AG04449 (cell line): ENCODE measurements at regions not wholly inside any gene's neighbourhood (a gene's known extent, or its start where the extent isn't known, plus 50 kb on each side); places are given as distances from the start of the nearest gene placed in this dataset.
"Not testable (repeated sequence)": the region's sequence is repeated elsewhere in the genome, so short reads cannot be mapped to it uniquely, and the experiment has no call there.

Experiments used
- CTCF ChIA-PET: fragments of 350-600 bp; formaldehyde crosslinking; extraction: SDS; loops from one replicate; lab custom pipeline; 2021; ENCODE audit warnings: antibody characterized with exemption; lab: Yijun Ruan, JAX
- POLR2A ChIA-PET: fragments of 400-600, 350-600 bp; formaldehyde crosslinking; extraction: SDS; loops from one replicate; lab custom pipeline; 2020; ENCODE audit warnings: antibody characterized with exemption, inconsistent platforms; lab: Yijun Ruan, JAX
- DNase-seq: peaks from one replicate; pipeline ENCODE4 v3.0.0-alpha.2; 2010; ENCODE audit warnings: low read depth, low spot score
- H3K4me3 ChIP-seq: 2 replicates; pipeline ENCODE4 v1.5.1; 2011; ENCODE audit warnings: low read depth, mild to moderate bottlenecking, control low read depth, low read length
- TF ChIP-seq, protein P1 (sequence below): IDR thresholded peaks from one replicate; pipeline ENCODE4 v1.5.1; 2011; ENCODE audit warnings: mild to moderate bottlenecking, moderate library complexity, low read length, control low read depth, inconsistent platforms; ENCODE audit not compliant: insufficient read depth; ENCODE audit errors: missing control alignments

DNA sequence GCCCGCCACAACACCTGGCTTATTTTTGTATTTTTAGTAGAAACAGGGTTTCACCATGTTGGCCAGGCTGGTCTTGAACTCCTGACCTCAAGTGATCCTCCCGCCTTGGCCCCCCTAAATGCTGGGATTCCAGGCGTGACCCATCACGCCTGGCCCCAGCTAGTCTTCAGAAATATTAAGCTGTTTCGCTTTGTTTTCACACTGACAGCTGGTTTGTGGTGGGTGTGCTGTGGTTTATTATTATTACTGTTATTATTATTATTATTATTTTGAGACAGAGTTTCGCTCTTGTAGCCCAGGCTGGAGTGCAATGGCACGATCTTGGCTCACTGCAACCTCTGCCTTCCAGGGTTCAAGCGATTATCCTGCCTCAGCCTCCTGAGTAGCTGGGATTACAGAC, 101.6 kb upstream of the CCZ1B start:
- H3K4me3 ChIP-seq, POLR2A ChIA-PET, DNase-seq, CTCF ChIA-PET: not testable (repeated sequence)

DNA sequence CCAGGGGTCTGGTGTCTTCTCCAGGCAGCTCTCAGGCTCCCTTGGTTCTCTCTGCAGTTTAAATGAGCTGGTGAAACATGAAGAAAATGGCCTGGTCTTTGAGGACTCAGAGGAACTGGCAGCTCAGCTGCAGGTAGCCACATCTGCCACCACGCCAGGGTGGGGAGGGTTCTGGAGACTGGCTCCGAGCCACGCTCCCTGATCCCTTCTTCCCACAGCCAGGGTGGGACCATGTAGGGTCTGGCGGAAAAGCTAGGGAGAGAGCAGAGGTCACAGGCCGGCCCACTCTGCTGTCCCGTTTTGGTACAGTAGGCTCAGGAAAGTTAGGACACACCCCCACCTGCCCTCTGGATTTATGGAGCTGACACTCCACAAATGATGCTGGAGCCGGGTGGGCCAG, 103.5 kb upstream of the CCZ1B start:
- H3K4me3 ChIP-seq, POLR2A ChIA-PET, DNase-seq: not testable (repeated sequence)
- CTCF ChIA-PET, result interaction anchor here (1.0 kb wide), 1 partner anchor 13 kb away, joined by 3 read pairs; no protein-coding TSS in a partner anchor

DNA sequence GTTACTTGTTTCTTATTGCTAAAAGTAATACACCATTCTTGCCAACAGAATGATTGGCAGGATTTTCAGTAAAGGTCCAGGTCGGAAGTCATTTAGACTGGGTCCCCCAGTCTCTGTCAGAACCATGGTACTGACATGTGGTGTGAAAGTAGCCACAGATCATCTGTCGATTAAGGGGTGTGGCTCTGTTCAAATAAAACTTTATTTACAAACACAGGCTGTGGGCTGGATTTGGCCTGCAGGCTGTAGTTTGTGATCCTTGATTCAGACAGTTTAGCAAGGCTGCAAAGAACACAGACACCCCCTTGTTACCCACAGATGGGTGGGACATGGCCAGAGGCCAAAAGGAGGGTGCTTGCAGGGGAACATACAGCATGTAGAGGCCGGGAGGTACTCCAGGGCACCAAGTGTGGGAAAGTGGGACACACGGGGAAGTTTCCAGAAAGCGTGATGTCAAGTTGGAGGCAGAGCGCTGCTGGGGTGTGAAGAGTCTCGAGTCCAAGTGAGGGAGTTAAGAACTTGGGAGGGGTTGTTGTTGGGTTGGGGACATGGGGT, 104.1 kb upstream of the CCZ1B start:
- CTCF ChIA-PET, result interaction anchor here (0.9 to 1.0 kb wide), 2 partner anchors 13 to 414 kb away, joined by 3 read pairs; no protein-coding TSS in a partner anchor
- POLR2A ChIA-PET, DNase-seq, H3K4me3 ChIP-seq: not testable (repeated sequence)

DNA sequence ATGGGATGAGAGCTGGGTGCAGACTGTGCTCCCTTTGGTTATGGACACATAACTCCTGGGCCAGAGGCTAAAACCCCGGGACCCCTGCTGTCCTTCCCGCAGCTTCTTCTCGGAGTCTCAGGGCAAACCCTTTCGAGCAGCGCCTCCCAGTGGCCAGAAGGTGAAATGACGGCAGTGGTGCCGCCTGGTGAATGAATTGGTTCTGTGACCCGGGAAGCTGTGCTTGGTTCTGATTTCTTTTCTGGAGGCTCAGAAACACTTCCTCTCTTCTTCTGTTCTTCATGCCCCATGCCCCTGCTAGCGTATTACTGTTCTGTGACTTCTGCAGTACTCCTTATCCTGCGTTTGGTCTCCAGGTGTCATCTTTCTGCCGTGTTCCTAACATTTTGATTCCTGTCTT, 104.7 kb upstream of the CCZ1B start:
- CTCF ChIA-PET, result interaction anchor here (0.9 kb wide), 1 partner anchor 414 kb away, joined by 3 read pairs; no protein-coding TSS in a partner anchor
- H3K4me3 ChIP-seq, DNase-seq, POLR2A ChIA-PET: not testable (repeated sequence)

- CTCF ChIA-PET, POLR2A ChIA-PET, H3K4me3 ChIP-seq, DNase-seq: not testable (repeated sequence)
Measured at GRCh38 chr7:6931456-6931855, 105.4 kb upstream of the CCZ1B start.

- POLR2A ChIA-PET, CTCF ChIA-PET, H3K4me3 ChIP-seq, DNase-seq: not testable (repeated sequence)
Measured at GRCh38 chr7:6933954-6934632, 108.0 kb upstream of the CCZ1B start.

DNA sequence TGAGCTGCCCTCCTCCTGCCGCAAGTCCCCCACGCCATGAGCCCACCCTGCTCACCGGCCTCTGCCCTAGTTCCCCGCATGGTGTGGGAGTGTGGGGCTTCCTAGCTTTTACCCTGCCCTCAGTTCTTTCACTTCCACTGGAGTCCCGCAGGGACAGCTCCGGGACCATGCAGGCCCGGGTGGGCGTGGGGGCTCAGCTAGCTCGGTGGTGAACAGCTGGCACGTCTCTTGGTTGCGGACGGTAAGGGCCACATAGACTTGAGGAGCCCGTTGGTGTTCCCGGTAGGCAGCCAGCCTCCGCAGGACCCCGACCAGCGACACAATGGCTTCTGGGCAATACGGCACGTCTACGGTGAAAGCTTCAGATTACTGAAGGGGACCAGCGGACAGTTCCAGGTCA, 108.9 kb upstream of the CCZ1B start:
- ChIA-PET POLR2A (no interaction called here), CTCF (no interaction called here)
- TF ChIP-seq, protein P1, sequence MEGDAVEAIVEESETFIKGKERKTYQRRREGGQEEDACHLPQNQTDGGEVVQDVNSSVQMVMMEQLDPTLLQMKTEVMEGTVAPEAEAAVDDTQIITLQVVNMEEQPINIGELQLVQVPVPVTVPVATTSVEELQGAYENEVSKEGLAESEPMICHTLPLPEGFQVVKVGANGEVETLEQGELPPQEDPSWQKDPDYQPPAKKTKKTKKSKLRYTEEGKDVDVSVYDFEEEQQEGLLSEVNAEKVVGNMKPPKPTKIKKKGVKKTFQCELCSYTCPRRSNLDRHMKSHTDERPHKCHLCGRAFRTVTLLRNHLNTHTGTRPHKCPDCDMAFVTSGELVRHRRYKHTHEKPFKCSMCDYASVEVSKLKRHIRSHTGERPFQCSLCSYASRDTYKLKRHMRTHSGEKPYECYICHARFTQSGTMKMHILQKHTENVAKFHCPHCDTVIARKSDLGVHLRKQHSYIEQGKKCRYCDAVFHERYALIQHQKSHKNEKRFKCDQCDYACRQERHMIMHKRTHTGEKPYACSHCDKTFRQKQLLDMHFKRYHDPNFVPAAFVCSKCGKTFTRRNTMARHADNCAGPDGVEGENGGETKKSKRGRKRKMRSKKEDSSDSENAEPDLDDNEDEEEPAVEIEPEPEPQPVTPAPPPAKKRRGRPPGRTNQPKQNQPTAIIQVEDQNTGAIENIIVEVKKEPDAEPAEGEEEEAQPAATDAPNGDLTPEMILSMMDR, result no peak
- H3K4me3 ChIP-seq, result no peak overlapping the region
- DNase-seq, result no peak

DNA sequence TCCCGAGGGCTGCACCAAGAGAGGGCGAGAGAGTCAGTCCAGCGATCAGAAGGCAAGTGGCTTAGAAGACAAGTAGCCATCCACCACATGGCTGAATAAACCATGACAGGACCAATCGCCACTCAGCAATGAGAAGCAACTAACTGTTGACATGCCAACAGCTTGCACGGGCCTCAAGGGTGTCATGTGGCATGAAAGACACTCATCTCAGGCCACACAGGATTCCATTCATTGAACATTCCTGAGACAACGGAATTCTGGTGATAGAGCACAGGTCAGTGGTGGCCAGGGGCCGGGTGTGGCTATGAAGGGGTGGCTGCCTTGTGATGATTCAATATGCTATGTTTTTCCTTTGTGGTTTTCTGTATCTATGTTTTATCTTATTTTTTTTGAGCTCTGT, 110.6 kb upstream of the CCZ1B start:
- POLR2A ChIA-PET, DNase-seq, H3K4me3 ChIP-seq, CTCF ChIA-PET: not testable (repeated sequence)

DNA sequence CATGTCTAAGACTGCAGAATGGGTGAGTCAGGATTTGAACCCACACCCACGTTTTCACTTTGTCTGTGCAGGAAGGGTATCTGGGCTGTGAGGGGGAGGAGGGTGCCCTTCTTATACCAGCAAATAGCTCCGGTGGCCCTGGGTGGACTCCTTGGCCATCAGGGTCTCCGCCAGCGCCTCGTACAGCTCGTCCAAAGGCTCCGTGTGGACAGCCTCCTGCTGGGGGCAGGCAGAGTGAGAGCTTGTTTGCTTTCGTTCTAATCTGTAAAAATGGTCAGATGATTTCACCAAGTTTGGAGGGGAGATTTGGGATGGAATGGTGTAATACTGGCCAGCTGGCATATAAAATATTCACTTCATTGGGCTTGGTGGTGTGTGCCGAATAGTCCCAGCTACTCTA, 111.7 kb upstream of the CCZ1B start:
- CTCF ChIA-PET, DNase-seq: not testable (repeated sequence)

DNA sequence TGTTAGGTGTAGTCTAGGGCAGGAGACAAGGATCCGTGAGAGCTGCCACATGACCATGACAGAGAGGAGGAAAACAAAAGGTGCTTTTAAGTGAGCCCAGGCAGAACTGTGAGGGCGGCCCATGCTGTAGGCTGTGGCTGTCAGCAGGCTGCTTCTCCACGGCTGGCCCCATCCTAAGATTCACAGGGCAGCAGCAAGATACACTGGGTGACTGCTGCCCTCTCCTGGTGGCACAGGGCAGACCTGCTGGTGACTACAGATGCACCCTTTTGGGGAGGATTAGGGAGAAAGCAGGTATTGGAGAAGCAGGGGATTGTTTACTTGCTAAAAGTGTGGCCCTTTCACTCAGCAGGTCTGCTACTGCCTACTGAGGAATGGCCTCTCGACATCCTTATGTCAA, 112.2 kb upstream of the CCZ1B start:
- CTCF ChIA-PET, result interaction anchor here (1.9 kb wide), 1 partner anchor 422 kb away, joined by 5 read pairs; no protein-coding TSS in a partner anchor
- H3K4me3 ChIP-seq, POLR2A ChIA-PET, DNase-seq: not testable (repeated sequence)
- TF ChIP-seq, protein P1, result peak; percentile 32

More for the DNA sequence above, 111.7 kb upstream of the CCZ1B start:
- H3K4me3 ChIP-seq, POLR2A ChIA-PET: not testable (repeated sequence)

- DNase-seq, H3K4me3 ChIP-seq, POLR2A ChIA-PET: not testable (repeated sequence)
- CTCF ChIA-PET, result interaction anchor here (1.9 kb wide), 1 partner anchor 423 kb away, joined by 5 read pairs; no protein-coding TSS in a partner anchor
Measured at GRCh38 chr7:6939126-6939525, 113.1 kb upstream of the CCZ1B start.

GRCh38 chr7:6939896-6940295, 113.8 kb upstream of the CCZ1B start:
- POLR2A ChIA-PET, H3K4me3 ChIP-seq, DNase-seq: not testable (repeated sequence)
- CTCF ChIA-PET, result interaction anchor here (0.7 to 1.9 kb wide), 2 partner anchors 420 to 424 kb away, joined by 4 to 5 read pairs; no protein-coding TSS in a partner anchor

DNA sequence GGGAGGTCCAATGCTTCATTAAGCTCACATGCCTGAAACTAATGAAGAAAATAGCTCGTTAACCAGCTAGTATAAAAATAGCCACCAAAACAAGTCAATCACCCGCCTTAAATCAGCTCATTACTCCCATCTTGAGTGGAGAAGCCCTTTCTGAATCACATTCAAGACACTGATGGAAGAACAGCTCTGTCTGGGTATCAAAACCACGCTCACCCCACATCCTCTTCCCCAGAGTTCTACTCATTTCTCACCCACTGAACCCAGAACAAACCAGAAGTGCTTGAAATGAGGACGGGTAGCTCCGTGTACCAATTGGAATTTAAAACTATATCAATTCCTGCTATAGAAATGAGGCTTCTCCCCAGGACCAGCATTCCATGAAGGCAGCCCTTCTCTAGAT, 120.8 kb upstream of the CCZ1B start:
- DNase-seq, CTCF ChIA-PET, H3K4me3 ChIP-seq, POLR2A ChIA-PET: not testable (repeated sequence)

DNA sequence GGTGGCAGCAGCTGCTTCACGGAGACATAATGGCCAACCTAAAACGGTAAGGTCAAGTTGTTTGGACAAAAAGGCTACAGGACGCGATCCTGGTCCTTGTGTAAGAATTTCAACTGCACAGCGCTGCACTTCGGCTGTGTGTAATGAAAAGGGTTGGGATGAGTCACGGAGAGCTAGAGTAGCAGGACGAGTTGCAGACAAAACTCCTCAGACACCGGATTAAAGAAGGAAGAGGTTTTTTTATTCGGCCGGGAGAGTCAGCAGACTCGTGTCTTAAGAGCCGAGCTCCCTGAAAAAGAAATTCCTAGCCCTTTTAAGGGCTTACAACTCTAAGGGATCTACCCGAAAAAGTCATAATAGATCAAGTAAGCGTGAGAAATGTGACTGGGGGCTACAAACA, 124.2 kb upstream of the CCZ1B start:
- CTCF ChIA-PET, POLR2A ChIA-PET, H3K4me3 ChIP-seq, DNase-seq: not testable (repeated sequence)
